ENCODE measurements at regions not wholly inside any gene's neighbourhood (a gene's known extent, or its start where the extent isn't known, plus 50 kb on each side); places are given as distances from the start of the nearest gene placed in this dataset.

DNA sequence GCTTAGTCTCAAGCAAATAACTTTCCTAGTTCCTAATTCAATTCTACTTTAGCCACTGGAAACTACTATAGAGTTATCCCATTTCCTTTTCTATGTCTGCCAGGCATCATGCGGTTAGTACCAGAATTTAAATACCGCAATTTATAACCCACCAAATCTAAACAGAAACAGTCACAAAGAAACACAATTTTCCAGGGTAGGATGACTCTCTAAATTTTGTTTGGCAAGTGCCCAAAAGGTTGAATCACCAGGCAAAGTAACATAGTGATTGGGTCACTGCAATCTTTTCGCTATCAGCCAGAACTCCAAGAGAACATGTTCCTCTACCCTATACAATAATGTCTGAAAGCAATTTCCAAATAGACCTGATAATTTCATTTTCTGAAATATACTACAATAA is 240.2 kb upstream of the GRIA3 start:
- no peaks in the 10 kb centered on the region for H3K9me3 ChIP-seq (ENCODE audit: control insufficient read depth, insufficient read depth, low read depth, low read length)
- peak overlapping the region; percentile 12; the same call in 1 of the 2 replicates for H3K27ac ChIP-seq (ENCODE audit: extremely low read depth, low read depth, low read length)
- H3K36me3 ChIP-seq (ENCODE audit: control insufficient read depth in 2 of 2, insufficient read depth in 1 of 2, low read length in 2 of 2): no peaks in the 10 kb centered on the region
- H3K4me1 ChIP-seq (ENCODE audit: control insufficient read depth, insufficient read depth, low read length): no peaks in the 10 kb centered on the region; the same call in 1 of the 2 replicates
- TF ChIP-seq KLF8 (tag by site-specific recombination; IDR thresholded peaks at IDR 0.05) (peak; percentile 28; the same call in 1 of the 2 replicates), ZXDB (tag by site-specific recombination; IDR thresholded peaks at IDR 0.05) (no peak), SP3 (tag by site-specific recombination; IDR thresholded peaks at IDR 0.05) (no peak), ZBTB21 (tag by site-specific recombination; IDR thresholded peaks at IDR 0.05) (no peak)
- ChIA-PET POLR2A (no interaction called here), CTCF (no interaction called here)
- H3K4me3 ChIP-seq (ENCODE audit: low read depth, low read length): no peak overlapping the region

GRCh38 chrX:122945328-122945727 is 238.8 kb upstream of the GRIA3 start:
- H3K4me3 ChIP-seq (ENCODE audit: low read depth, low read length): no peak overlapping the region

GRCh38 chrX:122972604-122973003 is 211.5 kb upstream of the GRIA3 start:
- H3K4me3 ChIP-seq (ENCODE audit: low read depth, low read length): no peak overlapping the region
- no peaks in the 10 kb centered on the region for H3K4me1 ChIP-seq (ENCODE audit: control insufficient read depth, insufficient read depth, low read length)
- CTCF ChIA-PET: no interaction called here
- H3K27ac ChIP-seq (ENCODE audit: extremely low read depth, low read depth, low read length): no peak overlapping the region
- POLR2A ChIA-PET: no interaction called here
- no peaks in the 10 kb centered on the region for H3K36me3 ChIP-seq (ENCODE audit: control insufficient read depth in 2 of 2, insufficient read depth in 1 of 2, low read length in 2 of 2)
- no peaks in the 10 kb centered on the region; the same call in 1 of the 2 replicates for H3K9me3 ChIP-seq (ENCODE audit: control insufficient read depth, insufficient read depth, low read depth, low read length)
- TF ChIP-seq, protein P1, sequence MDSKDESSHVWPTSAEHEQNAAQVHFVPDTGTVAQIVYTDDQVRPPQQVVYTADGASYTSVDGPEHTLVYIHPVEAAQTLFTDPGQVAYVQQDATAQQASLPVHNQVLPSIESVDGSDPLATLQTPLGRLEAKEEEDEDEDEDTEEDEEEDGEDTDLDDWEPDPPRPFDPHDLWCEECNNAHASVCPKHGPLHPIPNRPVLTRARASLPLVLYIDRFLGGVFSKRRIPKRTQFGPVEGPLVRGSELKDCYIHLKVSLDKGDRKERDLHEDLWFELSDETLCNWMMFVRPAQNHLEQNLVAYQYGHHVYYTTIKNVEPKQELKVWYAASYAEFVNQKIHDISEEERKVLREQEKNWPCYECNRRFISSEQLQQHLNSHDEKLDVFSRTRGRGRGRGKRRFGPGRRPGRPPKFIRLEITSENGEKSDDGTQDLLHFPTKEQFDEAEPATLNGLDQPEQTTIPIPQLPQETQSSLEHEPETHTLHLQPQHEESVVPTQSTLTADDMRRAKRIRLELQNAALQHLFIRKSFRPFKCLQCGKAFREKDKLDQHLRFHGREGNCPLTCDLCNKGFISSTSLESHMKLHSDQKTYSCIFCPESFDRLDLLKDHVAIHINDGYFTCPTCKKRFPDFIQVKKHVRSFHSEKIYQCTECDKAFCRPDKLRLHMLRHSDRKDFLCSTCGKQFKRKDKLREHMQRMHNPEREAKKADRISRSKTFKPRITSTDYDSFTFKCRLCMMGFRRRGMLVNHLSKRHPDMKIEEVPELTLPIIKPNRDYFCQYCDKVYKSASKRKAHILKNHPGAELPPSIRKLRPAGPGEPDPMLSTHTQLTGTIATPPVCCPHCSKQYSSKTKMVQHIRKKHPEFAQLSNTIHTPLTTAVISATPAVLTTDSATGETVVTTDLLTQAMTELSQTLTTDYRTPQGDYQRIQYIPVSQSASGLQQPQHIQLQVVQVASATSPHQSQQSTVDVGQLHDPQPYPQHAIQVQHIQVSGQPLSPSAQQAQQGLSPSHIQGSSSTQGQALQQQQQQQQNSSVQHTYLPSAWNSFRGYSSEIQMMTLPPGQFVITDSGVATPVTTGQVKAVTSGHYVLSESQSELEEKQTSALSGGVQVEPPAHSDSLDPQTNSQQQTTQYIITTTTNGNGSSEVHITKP (tag by site-specific recombination; IDR thresholded peaks at IDR 0.05): no peak
- TF ChIP-seq TRIM28 (IDR thresholded peaks at IDR 0.05; ENCODE audit: borderline replicate concordance, low read length) (peak; percentile 64; the same call in 1 of the 2 replicates), ZNF830 (tag by site-specific recombination; IDR thresholded peaks at IDR 0.05; ENCODE audit: low read depth) (no peak), PBX3 (CRISPR knock-in tag; IDR thresholded peaks at IDR 0.05) (no peak), ZNF114 (tag by site-specific recombination; IDR thresholded peaks at IDR 0.05) (no peak), ZNF416 (tag by site-specific recombination; IDR thresholded peaks at IDR 0.05) (no peak), ZSCAN5A (tag by site-specific recombination; IDR thresholded peaks at IDR 0.05) (no peak), ZBTB49 (tag by site-specific recombination; IDR thresholded peaks at IDR 0.05; ENCODE audit: low read depth) (no peak), ZFP41 (tag by site-specific recombination; IDR thresholded peaks at IDR 0.05; ENCODE audit: borderline replicate concordance) (no peak), ZNF175 (tag by site-specific recombination; IDR thresholded peaks at IDR 0.05) (no peak)

More at GRCh38 chrX:122945328-122945727, 238.8 kb upstream of the GRIA3 start:
- Histone ChIP-seq H3K4me1 (ENCODE audit: control insufficient read depth, insufficient read depth, low read length) (no peaks in the 10 kb centered on the region; the same call in 1 of the 2 replicates), H3K27ac (ENCODE audit: extremely low read depth, low read depth, low read length) (no peak overlapping the region), H3K36me3 (ENCODE audit: control insufficient read depth in 2 of 2, insufficient read depth in 1 of 2, low read length in 2 of 2) (no peaks in the 10 kb centered on the region), H3K9me3 (ENCODE audit: control insufficient read depth, insufficient read depth, low read depth, low read length) (no peaks in the 10 kb centered on the region)
- no peak for TF ChIP-seq YY2 (tag by site-specific recombination; IDR thresholded peaks at IDR 0.05)
- TF ChIP-seq HOXC10 (CRISPR knock-in tag; IDR thresholded peaks at IDR 0.05): no peak
- no peak for TF ChIP-seq ZNF184 (tag by site-specific recombination; IDR thresholded peaks at IDR 0.05)
- TF ChIP-seq ZBTB10 (tag by site-specific recombination; IDR thresholded peaks at IDR 0.05): no peak
- peak; percentile 80 for TF ChIP-seq TCF7L2 (IDR thresholded peaks at IDR 0.05; ENCODE audit: borderline replicate concordance, low read depth, low read length)
- peak; percentile 62; the same call in 1 of the 2 replicates for TF ChIP-seq TRIM28 (IDR thresholded peaks at IDR 0.05; ENCODE audit: borderline replicate concordance, low read length)
- TF ChIP-seq OVOL3 (tag by site-specific recombination; IDR thresholded peaks at IDR 0.05): no peak
- ChIA-PET POLR2A (no interaction called here), CTCF (interaction anchor here (0.6 to 0.7 kb wide), 2 partner anchors 83 to 909 kb away, joined by 5 to 7 read pairs; no protein-coding TSS in a partner anchor)
